ELR (cell line): ENCODE measurements at regions not wholly inside any gene's neighbourhood (a gene's known extent, or its start where the extent isn't known, plus 50 kb on each side); places are given as distances from the start of the nearest gene placed in this dataset.
A peak's percentile ranks its signal among the peaks of the same experiment; 100 is the strongest.

Experiments used
- DNase-seq: peaks from one replicate; pipeline ENCODE4 v3.0.0-alpha.2; 2015; ENCODE audit warnings: low read depth

DNA sequence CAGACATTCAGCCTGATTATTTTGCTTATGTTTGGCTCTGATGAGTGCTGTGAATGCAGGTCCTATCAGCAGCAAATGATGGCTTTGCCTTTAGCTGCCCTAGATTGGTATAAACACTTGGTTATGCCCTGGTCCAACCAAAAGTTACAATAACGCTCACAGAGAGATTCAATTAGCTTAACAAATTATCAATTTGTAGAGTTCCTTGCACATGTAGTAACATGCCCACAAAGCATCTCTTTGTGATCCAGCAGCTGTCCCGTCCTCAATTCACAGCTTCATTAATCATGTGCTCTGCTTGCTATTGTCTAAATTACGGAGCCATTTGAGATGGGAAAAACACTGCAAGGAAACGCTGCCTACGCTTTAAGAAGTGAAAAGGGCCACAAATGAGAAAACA is 457.9 kb downstream of the HDGFL1 start:
- no peak for DNase-seq

DNA sequence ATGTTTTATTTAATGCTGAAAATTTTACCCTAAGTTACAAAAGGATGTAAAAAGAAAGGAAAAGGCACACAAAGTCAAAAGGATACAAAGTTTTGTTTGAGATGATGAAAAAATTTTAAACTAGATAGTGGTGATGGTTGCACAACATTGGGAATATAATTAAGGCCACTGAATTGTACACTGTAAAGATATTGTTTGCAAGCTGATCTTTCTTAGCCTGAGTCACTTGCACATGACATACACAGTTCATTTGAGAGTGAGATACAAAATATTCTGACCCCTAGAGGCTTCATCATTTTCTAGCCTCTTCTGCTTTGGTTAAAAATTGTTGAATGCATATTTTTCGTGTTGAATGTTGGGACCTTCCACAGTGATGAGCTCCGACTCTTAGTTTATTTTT is 462.6 kb downstream of the HDGFL1 start:
- no peak for DNase-seq

GRCh38 chr6:23034926-23035325 is 465.6 kb downstream of the HDGFL1 start:
- no peak for DNase-seq

DNA sequence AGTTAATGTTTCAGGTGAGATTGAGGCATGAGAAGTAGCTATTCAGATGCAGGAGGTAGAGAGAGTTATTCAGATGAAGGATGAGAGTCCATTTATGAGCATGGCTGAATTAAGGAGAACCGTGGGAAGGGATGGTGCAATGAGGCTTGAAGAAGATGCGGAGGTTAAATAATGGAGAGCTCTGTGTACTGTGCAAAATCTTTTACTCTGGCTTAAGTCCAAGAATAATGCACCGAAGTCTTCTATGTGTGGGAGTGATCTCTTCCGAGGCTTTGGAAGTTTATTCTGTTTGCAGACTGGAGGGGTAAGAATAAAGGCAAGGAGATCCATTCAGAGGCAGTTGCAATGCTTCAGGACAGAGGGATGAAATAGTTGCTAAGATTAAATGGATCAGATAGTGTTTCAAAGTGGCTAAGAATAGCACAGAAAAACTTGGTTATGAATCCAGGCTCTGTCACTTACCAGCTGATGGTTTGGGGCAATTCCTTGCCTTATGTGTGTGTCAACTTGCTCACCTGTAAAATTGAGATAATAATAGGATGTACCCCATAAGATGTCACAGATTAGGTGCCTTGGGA is 467.1 kb downstream of the HDGFL1 start:
- DNase-seq, result no peak

- no peak for DNase-seq
Observed at GRCh38 chr6:23040899-23041298, 471.5 kb downstream of the HDGFL1 start.

- no peak for DNase-seq
Observed at GRCh38 chr6:23045280-23045679, 475.9 kb downstream of the HDGFL1 start.

- DNase-seq, result no peak
Observed at GRCh38 chr6:23055523-23055922, 486.2 kb downstream of the HDGFL1 start.

- DNase-seq, result no peak
Observed at GRCh38 chr6:23073821-23074220, 504.5 kb downstream of the HDGFL1 start.

DNA sequence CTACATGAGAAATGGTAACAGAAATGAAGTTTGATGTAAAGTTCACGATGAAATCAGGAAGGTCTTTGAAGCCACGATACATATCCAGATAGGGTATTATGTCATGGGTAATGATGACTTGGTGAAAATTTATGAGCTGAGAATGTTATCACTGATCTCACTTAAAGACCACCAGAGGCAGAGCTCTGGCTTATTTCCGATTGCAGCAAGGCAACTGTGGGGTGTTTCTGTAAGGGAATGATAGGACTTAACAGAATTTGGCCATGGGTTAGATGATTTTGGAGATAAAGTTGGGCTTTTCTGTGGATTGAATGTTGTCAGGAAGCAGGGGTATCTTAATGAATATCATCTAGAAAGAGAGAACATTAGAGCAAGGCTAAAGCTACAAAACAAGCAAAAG is 508.4 kb downstream of the HDGFL1 start:
- DNase-seq, result no peak

DNA sequence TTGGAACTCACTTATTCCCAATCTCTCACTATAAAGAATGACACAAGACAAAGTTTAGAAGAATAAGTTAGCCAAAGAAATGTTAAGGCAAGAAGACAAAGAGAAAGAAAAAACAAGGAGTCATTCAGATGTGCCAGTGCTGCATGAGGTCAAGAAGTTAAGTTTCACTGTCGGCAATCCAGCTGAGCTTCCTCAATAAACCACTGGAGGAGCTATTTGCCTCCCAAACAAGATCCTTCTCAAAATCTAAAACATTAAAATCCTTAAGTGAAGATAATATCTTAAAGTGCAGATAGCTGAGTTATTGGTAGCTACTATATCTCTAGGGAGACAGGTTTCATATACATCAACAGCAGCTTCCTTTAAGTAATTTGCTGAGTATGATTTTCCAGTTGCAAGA is 512.3 kb downstream of the HDGFL1 start:
- DNase-seq, result no peak

DNA sequence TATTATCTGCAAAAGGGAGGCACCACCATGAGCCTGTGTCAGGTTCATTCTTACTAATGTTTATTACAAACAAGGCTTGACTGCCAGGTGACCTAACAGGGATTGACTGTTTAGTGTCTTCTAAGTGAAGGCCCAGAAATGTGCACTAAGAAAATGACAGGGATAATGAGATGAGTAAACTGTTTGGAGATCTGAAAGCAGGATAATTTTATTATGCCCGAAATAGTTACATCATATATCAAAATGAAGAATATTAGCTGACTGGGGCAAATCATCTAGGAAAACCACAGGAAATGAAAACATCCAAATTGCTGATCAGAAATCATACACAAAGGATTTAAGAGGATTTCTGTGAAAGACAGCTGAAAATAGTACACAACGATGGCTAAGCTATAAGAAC is 516.7 kb downstream of the HDGFL1 start:
- no peak for DNase-seq

- DNase-seq, result no peak
Observed at GRCh38 chr6:23087471-23087870, 518.1 kb downstream of the HDGFL1 start.

- no peak for DNase-seq
Observed at GRCh38 chr6:23088761-23089160, 519.4 kb downstream of the HDGFL1 start.

DNA sequence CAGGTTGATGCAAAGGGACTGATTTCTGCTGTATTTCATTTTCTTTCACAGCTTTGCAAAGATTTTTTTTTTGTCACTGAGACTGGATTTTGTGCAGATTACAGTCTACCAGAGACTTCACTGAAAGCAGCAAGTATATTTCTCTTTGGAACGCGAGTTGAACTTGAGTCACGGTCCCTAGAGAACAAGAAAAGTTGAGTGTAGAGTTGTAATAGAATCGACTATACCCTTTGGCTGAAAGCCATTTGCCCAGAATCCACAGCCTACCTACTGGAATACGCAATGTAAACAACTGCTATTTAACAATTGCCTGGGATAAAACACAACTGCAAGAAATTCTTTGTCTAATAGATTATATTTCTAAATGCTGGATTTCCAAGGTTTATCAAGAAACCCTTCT is 520.6 kb downstream of the HDGFL1 start:
- no peak for DNase-seq

DNA sequence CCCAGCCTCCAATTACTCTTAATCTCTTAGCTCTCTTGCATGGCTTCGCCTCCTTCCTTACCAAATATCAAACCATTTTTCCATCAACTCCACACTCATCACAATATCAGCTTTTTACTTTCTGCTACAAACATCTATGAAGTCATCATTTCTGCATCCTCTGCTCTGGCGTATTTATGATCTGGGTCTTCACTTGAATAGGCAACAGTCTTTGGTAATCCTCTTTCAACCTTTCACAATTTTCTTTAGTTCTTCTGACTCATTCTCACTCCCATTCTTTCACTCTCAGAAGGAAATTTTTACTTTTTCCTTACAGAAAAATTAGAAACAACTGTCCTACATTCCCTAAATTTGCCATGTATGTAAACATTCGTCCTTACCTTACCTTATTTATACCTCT is 522.4 kb downstream of the HDGFL1 start:
- DNase-seq, result no peak

GRCh38 chr6:23096876-23097275 is 527.5 kb downstream of the HDGFL1 start:
- DNase-seq, result no peak

DNA sequence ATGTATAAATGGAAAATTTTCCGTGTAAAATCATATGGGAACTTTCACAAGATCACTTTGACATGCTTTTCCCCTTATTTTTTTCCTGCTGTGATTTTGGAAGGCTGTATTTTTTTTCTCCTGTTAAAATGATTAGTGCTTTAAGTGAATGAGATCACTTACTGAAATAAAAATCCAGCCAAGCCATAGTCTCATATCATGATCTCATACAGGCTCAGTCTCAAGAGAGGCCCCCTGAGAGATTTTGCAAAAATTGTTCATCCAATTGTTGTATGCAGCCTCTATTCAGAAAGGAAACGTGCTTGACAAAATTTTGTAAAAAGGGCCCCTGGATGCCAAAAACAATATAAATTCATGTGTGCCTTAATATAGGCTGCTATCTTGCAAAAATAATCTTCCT is 528.2 kb downstream of the HDGFL1 start:
- DNase-seq, result no peak

- DNase-seq, result peak; percentile 63
Observed at GRCh38 chr6:23106951-23107350, 537.6 kb downstream of the HDGFL1 start.

DNA sequence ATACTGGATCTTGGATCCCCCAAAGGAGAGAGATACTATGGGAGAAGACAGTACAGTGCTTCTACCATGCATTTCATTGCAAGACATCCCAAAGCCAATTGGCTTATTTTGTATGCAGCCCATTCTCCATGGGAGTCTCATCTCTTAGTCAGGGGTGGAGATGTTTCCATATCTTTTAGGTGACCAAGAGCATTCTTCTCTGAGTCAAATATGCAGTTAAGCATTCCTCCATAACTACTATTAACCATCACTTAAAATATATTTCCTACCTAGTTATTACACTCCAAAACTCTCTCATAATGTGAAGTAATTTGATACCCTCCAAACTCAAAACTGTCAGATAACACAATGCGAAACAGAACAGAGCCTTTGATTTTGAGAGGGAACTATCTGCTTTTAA is 542.6 kb downstream of the HDGFL1 start:
- DNase-seq, result peak; percentile 40

DNA sequence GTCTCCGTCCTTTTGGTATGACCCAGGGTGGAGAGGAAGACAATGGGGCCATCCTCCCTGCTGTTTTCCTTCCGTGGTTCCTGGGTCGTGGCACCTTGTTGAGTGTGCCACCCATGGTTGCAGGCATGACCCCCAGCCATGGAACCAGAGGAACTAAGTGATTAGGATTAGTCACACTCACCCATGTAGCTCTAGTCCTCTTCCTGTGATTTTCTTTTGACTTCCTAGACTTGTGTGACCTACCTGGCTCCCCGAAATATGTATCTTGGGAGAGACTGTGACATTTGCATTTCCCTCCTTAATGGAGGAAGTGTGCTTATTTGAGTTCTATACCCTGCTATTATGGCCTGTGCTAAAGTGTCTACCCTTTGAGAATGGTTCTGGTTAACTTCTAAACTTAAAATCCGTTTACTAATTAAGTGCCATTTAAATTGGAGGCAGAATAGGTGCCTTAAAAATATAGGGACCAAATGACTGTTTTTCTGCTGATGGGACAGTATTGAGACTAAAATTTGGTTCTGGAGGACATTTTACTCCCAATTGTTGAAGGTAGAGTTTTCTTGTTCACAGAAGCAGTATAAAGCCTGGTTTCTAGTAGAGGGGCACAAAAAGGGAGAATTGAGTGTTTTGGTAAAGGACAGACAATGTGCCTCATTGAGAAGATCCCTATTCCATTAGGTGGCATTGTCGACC is 545.6 kb downstream of the HDGFL1 start:
- no peak for DNase-seq

DNA sequence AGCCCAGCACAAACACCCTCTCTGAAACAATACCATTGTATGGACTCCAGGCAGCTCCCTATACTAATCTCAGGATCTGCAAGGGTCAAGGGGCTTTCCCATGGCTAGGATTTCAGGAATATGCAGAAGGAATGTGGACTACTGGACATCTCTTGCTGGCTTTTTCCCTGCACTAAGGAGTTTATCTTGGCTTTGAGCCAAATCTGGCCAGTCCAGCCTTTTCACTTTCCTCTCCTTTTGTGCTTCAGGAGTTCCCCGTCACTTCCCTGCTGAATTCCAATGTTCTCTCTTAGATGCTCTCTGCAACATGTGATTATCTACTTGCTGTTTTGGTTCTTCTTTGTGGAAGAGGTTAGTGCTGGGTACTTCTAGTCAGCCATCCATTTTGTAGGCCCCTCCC is 568.2 kb downstream of the HDGFL1 start:
- no peak for DNase-seq

DNA sequence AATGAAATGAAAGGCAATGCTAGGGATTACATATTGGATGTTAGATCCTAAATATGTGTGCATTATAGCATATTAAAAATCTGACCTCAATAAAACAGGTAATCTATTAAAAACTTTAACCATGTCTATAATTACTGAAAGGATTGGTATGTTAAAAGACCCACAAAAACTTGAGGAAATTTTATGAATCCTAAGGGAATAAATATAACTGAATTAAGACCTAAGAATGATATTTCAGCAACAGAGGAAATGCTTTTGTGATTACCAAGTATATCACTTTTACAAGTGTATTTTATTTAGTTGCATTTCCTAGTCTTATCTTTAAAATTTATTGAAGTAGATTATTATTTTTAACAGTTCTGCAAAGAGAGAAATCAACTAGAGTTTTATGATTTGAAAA is 571.5 kb downstream of the HDGFL1 start:
- DNase-seq, result no peak

GRCh38 chr6:23145781-23146180 is 576.4 kb downstream of the HDGFL1 start:
- no peak for DNase-seq

DNA sequence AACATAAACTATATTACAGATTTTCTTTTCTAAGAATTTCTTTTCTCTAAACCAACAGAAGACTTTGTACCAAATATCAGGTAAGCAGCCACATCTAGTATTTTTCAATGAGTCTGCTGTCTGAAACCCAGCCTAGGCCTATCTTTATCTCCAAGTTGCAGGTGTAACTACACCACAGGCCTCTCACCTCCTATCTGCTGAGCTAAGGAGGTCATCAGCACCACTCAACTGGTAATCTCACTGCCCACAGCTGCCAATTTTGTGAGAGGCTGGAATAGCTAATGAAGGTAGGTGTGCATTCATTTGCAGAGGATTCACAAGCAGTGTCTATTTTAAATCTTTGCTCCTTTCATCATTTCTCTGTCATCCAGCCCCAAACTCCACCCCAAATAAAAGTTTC is 584.8 kb downstream of the HDGFL1 start:
- DNase-seq, result no peak
